HG03378 (cell line): ENCODE measurements at regions not wholly inside any gene's neighbourhood (a gene's known extent, or its start where the extent isn't known, plus 50 kb on each side); places are given as distances from the start of the nearest gene placed in this dataset.

Experiments
- ATAC-seq: cut with Tn5 transposase; IDR thresholded peaks from one replicate; pipeline ENCODE4 v1.9.1; 2021; ENCODE audit warnings: mild to moderate bottlenecking, moderate library complexity; ENCODE audit not compliant: unreplicated experiment

- no peak for ATAC-seq
Measured at GRCh38 chr3:76864355-76864754, 175.5 kb upstream of the ROBO2 start.

DNA sequence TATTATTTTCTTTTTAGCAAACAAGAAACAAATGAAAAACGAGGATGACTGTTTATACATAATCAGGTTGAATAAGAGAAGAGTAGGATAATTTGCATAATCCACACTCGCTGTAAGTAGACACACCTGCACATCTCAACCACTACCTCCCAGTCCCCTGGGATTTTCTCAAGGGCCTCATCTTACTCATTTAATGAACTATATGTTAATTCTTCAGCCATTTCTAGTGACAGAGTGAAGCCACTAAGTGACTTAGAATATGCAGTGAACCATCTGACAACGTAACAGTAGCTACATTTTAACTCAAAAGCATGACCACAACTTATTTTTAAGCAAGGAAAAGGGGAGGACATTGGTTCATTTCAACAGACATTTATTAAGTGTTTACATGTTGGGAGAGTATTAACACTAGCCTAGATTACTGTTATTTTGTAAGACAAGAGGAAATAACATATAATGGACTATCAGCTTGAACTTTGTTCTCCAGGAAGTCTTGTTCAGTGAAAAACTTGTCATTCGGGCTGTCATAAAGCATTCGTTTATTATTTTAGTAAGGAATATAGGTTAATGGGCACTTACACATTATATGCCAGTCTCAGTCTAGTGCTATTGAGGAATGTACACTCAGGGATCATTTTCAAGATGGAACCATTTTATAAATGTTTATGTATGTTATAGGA, 173.0 kb upstream of the ROBO2 start:
- peak; percentile 92 for ATAC-seq

DNA sequence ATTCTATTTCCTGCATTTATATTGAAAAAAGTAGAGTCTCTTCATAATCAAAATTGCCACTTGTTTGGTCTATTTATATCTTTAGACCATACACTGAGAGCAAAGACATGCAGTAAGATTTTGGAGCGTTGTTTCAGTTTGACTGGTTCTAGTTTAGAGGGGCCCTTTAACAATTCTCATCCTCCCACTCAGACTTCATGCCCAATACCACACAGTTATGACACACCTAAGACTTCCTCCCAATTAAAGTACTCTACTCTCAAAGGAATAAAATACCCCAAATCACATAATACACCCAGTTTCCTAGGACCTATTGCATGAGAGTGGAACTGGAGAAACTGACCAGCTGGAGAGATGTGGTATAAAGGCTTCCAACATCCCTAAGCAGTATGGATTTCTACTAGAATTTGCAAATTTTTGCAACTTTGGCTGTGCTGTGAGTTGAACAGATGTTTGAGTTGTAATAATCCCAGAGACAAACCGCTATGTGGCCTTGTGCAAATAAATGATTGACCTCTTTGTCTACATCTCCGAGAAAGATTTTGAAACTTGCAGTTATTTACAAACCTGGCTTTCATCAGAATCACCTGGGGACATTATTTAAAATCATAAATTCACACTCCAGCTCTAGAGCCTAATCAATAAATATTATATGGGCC, 170.0 kb upstream of the ROBO2 start:
- ATAC-seq, result no peak

DNA sequence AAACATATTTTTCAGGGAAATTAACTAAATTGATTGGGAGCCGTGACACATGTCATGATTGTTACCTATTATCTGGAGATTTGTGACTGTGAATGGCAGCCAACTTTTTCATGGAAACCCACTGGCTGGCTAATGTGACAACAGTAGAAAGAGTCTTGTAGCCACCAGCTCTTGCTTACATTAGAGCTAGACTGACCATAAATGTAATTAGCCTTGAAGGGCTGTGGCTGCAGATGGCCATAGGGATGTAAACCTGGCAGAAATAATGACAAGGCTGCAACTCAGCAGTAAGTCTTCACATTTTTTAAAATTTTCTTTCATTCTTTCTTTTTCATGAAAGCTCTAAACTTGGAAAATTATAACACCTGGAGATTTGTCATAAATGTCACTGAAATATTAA, 168.2 kb upstream of the ROBO2 start:
- ATAC-seq, result no peak

DNA sequence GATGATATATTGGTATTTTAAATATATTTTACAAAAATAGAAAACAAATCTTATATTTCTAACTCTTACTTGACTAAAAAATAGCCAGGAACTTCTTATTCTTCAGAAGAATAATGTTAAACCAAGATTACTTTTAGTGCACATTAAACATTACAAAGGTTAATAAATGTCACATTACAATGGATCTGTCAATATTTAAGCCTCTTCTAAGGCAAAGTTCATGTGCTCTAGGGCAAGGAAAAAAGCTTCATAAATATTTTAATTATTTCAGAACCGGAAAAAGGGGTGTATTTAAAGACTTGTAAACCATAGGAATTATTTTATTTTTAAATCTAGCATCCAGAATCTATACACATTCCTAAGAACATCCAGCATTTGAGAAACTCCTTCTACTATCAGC, 166.9 kb upstream of the ROBO2 start:
- ATAC-seq, result no peak

GRCh38 chr3:76873532-76874242, 166.2 kb upstream of the ROBO2 start:
- ATAC-seq, result no peak

DNA sequence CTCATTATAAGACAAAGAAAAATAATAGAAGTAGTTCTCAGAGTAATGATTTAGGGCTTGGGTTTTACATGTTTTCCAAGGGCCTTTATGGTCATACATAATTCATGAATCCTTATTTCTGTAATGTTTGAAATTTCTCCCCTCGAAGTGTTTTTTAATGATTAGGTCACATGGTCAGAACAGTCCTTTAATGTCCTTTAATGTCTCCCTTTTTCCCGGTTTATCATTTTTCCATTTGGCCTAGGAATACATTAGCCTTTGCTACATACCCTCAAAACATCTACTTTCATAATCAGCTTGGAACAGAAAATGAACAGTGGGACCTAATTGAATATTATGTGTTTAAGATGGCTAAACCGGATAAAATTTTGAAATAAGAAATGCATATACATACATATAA, 159.9 kb upstream of the ROBO2 start:
- ATAC-seq, result no peak

GRCh38 chr3:76886761-76887500, 153.0 kb upstream of the ROBO2 start:
- no peak for ATAC-seq

DNA sequence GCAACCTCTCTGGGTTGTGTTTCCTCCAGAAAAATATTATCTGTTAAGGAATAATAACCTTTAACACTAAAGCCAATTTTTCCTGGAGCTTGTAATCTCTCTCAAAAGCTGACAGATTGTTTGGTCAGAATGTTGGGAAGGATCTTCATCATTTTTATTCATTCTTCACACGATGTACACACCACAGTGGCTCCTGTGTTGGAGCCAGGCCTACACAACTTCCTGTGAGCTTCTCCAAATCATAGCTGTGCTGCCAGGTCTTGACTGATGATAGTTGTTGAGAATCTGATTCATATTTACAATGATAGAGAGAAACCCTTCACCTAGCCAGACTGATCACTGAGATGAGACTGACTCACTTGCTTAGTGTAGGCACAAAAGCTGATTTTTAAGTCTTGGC, 151.0 kb upstream of the ROBO2 start:
- no peak for ATAC-seq

- no peak for ATAC-seq
Measured at GRCh38 chr3:76889911-76890310, 150.0 kb upstream of the ROBO2 start.

DNA sequence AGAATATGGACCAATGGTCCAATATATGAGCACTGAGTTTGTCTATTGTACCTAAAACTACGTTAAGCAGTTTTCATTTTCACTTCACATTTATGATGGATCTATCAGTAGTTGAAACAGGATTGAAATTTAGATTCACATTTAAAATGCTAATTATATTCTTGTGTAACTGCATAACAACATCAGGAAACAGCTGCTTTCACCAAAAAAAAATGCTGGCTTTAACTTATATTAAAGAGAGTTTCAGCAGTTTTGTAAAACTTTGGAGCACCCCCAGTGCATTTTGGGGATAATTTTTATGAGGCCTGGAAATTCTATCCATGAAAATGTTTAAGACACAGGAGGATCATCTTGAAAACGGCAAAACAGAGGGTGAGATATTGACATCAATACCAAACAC, 142.8 kb upstream of the ROBO2 start:
- ATAC-seq, result no peak

DNA sequence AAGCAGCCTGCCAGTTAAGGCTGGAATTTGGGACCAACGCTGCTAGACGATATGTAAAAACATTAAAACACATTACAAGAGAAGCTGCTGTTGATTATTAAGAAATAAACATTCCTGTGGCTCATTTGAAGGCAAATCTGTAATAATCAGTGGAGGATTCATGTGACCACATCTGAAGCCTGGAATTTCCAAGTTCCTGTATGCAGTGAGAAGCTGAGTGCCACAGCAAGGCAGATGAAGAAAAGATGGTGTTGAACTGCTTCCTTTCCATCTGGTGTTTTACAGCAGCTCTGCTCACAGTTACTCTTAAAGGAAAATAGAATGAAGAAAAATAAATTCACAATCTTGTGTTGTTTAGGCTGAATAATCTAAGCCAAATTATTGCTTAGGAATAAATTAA, 139.3 kb upstream of the ROBO2 start:
- ATAC-seq, result no peak

DNA sequence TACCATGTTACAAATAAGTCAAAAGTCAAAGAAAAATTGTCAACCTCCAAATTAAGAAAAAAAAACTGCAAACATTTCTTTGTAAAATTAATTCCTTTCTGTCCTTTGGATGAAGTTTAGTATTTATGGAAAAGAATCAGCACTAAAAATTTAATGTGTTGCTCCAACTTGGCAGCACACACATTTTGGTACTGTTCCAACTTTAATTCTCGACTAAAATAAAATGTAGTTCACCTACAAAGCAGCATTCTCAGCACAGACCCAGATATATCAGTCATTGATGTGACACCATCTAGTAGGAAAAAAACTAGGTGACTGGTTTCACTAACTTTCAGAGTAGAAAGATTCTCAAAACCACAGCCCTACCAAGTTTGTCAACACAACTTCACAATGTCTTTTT, 131.7 kb upstream of the ROBO2 start:
- ATAC-seq, result no peak

DNA sequence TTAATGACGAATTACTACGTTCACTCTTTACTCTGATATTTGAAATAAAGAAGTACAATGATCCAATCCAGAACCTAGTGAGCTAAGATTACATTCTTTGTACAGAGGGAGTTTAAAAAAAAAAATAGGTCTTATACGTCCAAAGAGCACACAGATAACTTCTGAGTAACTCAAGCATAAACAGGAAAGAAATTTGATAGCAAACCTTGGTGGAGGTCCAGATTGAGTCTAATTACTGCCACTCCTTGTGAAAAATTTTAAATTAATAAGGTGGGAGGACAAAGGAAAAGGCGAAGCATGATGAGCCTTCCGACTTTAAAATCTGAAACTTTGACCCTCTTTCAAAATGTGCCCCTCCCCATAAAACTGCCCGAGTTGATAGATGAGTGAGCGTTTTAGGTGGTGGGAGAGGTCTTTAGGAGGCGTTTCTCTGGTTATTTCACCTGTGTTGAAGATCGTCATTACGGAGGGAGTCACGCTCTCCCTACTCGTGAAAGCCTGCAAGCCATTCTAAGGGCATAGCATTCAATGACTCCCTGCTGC, 127.0 kb upstream of the ROBO2 start:
- no peak for ATAC-seq

DNA sequence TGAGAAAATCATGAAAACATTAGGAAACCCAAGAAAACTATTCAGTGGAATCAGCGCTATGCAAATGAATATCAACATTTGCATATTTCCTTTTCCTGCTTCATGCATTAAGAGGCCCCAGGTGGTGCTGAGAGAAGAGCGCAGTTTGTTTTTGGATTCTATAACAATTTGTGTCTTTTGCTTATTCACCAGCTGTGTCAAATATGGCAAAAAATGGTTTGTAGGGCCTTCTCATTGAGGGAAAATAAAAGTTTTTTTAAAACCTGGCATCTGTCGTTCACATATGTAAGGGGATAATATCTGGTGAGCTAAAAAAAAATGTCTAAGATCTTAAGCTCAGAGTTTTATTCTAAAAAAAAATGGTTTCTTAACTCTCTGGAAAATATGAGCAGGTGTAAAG, 122.5 kb upstream of the ROBO2 start:
- ATAC-seq, result no peak

GRCh38 chr3:76920511-76920910, 119.4 kb upstream of the ROBO2 start:
- no peak for ATAC-seq

- ATAC-seq, result no peak
Measured at GRCh38 chr3:76923485-76923884, 116.4 kb upstream of the ROBO2 start.

DNA sequence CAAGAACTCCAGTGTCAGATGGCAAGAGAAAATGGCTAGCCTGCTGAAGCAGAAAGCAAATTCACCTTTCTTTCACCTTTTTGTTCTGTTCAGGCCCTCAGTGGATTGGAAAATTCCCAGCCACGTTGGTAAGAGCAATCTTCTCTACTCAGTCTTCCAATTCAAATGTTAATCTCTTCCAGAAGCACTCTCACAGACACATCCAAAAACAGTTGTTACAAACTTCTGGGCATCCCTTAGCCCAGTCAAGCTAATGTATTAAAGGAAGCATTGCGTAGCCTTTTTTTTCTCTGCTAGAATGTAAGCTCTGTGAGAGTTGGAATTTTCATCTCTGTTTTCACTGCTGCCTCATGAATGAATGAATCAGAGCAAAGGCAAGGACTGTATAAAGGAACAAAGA, 109.2 kb upstream of the ROBO2 start:
- no peak for ATAC-seq

GRCh38 chr3:76933245-76933644, 106.7 kb upstream of the ROBO2 start:
- ATAC-seq, result no peak

DNA sequence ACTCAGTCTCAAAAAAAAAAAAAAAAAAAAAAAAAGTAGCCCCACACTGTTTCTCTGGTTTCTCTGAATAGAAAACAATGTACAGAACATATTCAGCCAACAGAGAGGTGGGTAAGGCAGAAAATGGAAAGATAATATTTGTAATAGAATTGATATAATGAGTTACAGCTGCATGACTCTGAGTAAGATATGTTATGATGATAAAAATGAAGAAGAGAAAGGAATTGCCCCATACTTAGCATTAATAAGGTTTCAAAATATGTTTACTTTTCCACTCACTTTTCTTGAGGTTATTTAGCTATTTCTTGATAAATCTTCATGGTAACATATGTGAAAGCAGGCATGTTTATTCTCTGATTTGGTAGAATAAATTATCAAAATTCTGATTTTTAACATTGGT, 100.9 kb upstream of the ROBO2 start:
- no peak for ATAC-seq

DNA sequence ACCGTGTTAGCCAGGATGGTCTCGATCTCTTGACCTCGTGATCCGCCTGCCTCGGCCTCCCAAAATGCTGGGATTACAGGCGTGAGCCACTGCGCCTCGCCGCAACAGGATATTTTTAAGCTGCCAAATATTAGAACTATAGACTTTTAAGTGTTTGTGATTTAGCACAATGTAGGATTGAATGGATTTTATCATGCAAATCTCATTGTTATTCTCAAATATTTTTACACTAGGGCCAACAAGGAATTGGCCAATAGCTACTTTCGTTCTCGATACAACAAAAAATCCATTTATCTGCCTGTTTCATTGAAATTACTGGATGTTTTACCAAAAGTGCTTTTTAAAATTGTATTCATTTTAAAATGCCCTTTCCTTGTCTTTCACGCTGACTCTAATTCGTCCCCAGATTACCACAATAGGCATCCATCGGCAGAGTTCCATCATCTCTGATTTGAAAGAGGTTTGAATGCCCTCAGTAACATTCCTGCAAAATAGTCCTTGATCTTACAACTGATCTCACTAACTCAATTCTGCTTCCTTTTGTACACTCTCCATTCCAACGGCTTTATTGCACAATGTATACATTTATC, 99.6 kb upstream of the ROBO2 start:
- no peak for ATAC-seq
